ENCODE measurements at regions not wholly inside any gene's neighbourhood (a gene's known extent, or its start where the extent isn't known, plus 50 kb on each side); places are given as distances from the start of the nearest gene placed in this dataset.

- Histone ChIP-seq H2AK5ac (ENCODE audit: low read depth, low read length) (no peak overlapping the region), H3K36me3 (ENCODE audit: control insufficient read depth, insufficient read depth, low read length) (no peaks in the 10 kb centered on the region), H3K27me3 (ENCODE audit: control insufficient read depth, insufficient read depth, low read length) (no peaks in the 10 kb centered on the region), H2BK15ac (ENCODE audit: low read depth, low read length) (no peak overlapping the region), H3K9ac (ENCODE audit: low read depth, low read length) (no peak overlapping the region), H3K9me3 (ENCODE audit: control insufficient read depth, insufficient read depth, low read length) (no peaks in the 10 kb centered on the region; the same call in 1 of the 2 replicates), H3K56ac (ENCODE audit: extremely low read depth, insufficient read depth, low read length) (no peak overlapping the region), H3K27ac (ENCODE audit: insufficient read depth, low read length) (no peak overlapping the region), H3K79me1 (ENCODE audit: low read depth in 1 of 2, low read length in 2 of 2) (no peaks in the 10 kb centered on the region), H2BK120ac (ENCODE audit: low read depth, low read length) (no peak overlapping the region), H3K18ac (ENCODE audit: low read depth, low read length) (no peak overlapping the region), H2AFZ (replicated peaks; ENCODE audit: low read length, poor library complexity) (no peak overlapping the region), H3K4ac (ENCODE audit: low read depth, low read length) (no peak overlapping the region), H4K91ac (ENCODE audit: insufficient read depth, low read depth, low read length) (no peak overlapping the region), H2BK5ac (ENCODE audit: low read depth, low read length, poor library complexity, severe bottlenecking) (no peak overlapping the region), H3K4me3 (ENCODE audit: insufficient read depth, low read depth, low read length) (no peak overlapping the region), H3K9me1 (ENCODE audit: insufficient read depth, low read length) (no peaks in the 10 kb centered on the region), H2AK9ac (replicated peaks; ENCODE audit: low read depth, low read length, poor library complexity) (no peak overlapping the region), H4K5ac (ENCODE audit: low read depth, low read length) (no peak overlapping the region), H4K20me1 (ENCODE audit: insufficient read depth, low read length) (no peaks in the 10 kb centered on the region), H3K14ac (replicated peaks; ENCODE audit: low read depth, low read length) (no peak overlapping the region), H3K4me1 (ENCODE audit: control insufficient read depth, insufficient read depth, low read length) (no peaks in the 10 kb centered on the region), H2BK20ac (ENCODE audit: low read depth, low read length) (no peak overlapping the region), H3K23ac (ENCODE audit: low read depth, low read length) (no peak overlapping the region), H3K4me2 (ENCODE audit: low read depth, low read length) (no peak overlapping the region), H4K8ac (ENCODE audit: low read depth in 2 of 2, low read length in 2 of 2) (no peak overlapping the region)
- CTCF ChIA-PET: no interaction called here
- in situ Hi-C loops (cut with MboI; ENCODE audit: low sequenced_read_pairs): no loop called here
- dilution Hi-C loops (cut with HindIII; ENCODE audit: low sequenced_read_pairs, unreplicated experiment): no loop called here
- POLR2A ChIA-PET (ENCODE audit: unreplicated experiment): no interaction called here
- no peak for DNase-seq
- intact Hi-C loops (cut with micrococcal nuclease): no loop called here
- ATAC-seq (ENCODE audit: low read depth): no peak
- TF ChIP-seq RFX5 (IDR thresholded peaks at IDR 0.05; ENCODE audit: low read depth, low read length) (no peak), RAD21 (IDR thresholded peaks at IDR 0.05; ENCODE audit: low read length) (no peak), MAZ (IDR thresholded peaks at IDR 0.05; ENCODE audit: borderline replicate concordance, low read depth, low read length) (no peak), NFE2L2 (IDR thresholded peaks at IDR 0.05; ENCODE audit: low read depth, low read length) (no peak), MXI1 (IDR thresholded peaks at IDR 0.05; ENCODE audit: borderline replicate concordance, low read depth, low read length) (no peak), ELK1 (IDR thresholded peaks at IDR 0.05; ENCODE audit: borderline replicate concordance, low read depth, low read length) (no peak), RCOR1 (IDR thresholded peaks at IDR 0.05; ENCODE audit: insufficient replicate concordance, low read length) (no peak), BHLHE40 (IDR thresholded peaks at IDR 0.05; ENCODE audit: low read depth, low read length) (no peak), CEBPB (IDR thresholded peaks at IDR 0.05; ENCODE audit: low read depth, low read length) (no peak), MAFK (IDR thresholded peaks at IDR 0.05; ENCODE audit: low read depth, low read length) (no peak), USF2 (IDR thresholded peaks at IDR 0.05; ENCODE audit: low read depth, low read length) (no peak), FOS (IDR thresholded peaks at IDR 0.05; ENCODE audit: low read depth, low read length) (no peak)
- no TSS peak for BruUV-seq (replicated peaks)
- no CpG with 5 or more reads among the region's 2 CpGs for WGBS, 2 experiments (ENCODE audit: extremely low coverage in 2 of 2, insufficient read length in 1 of 2)
These were observed 960.2 kb downstream of the CNTNAP5 start for GRCh38 chr2:124985270-124985669.

Measured in IMR-90 (cell line).